ENCODE measurements at regions not wholly inside any gene's neighbourhood (a gene's known extent, or its start where the extent isn't known, plus 50 kb on each side); places are given as distances from the start of the nearest gene placed in this dataset.

GRCh38 chr10:128485701-128486235, 359.5 kb upstream of the MKI67 start:
- in situ Hi-C loops (cut with MboI; ENCODE audit: low sequenced_read_pairs): no loop called here

- in situ Hi-C loops (cut with MboI; ENCODE audit: low sequenced_read_pairs): no loop called here
Observed at GRCh38 chr10:128487517-128487916, 361.3 kb upstream of the MKI67 start.

- in situ Hi-C loops (cut with MboI; ENCODE audit: low sequenced_read_pairs): no loop called here
Observed at GRCh38 chr10:128489324-128490247, 363.4 kb upstream of the MKI67 start.

GRCh38 chr10:128491686-128492085, 365.5 kb upstream of the MKI67 start:
- in situ Hi-C loops (cut with MboI; ENCODE audit: low sequenced_read_pairs): no loop called here

GRCh38 chr10:128493811-128494210, 367.6 kb upstream of the MKI67 start:
- in situ Hi-C loops (cut with MboI; ENCODE audit: low sequenced_read_pairs): no loop called here

- in situ Hi-C loops (cut with MboI; ENCODE audit: low sequenced_read_pairs): no loop called here
Observed at GRCh38 chr10:128494665-128495064, 368.4 kb upstream of the MKI67 start.

GRCh38 chr10:128497660-128498377, 371.6 kb upstream of the MKI67 start:
- in situ Hi-C loops (cut with MboI; ENCODE audit: low sequenced_read_pairs): no loop called here

- in situ Hi-C loops (cut with MboI; ENCODE audit: low sequenced_read_pairs): no loop called here
Observed at GRCh38 chr10:128498378-128498730, 372.1 kb upstream of the MKI67 start.

GRCh38 chr10:128498746-128499145, 372.5 kb upstream of the MKI67 start:
- in situ Hi-C loops (cut with MboI; ENCODE audit: low sequenced_read_pairs): no loop called here

- in situ Hi-C loops (cut with MboI; ENCODE audit: low sequenced_read_pairs): no loop called here
Observed at GRCh38 chr10:128499486-128499885, 373.3 kb upstream of the MKI67 start.

GRCh38 chr10:128499956-128500355, 373.7 kb upstream of the MKI67 start:
- in situ Hi-C loops (cut with MboI; ENCODE audit: low sequenced_read_pairs): no loop called here

- in situ Hi-C loops (cut with MboI; ENCODE audit: low sequenced_read_pairs): no loop called here
Observed at GRCh38 chr10:128500642-128501041, 374.4 kb upstream of the MKI67 start.

GRCh38 chr10:128505346-128505745, 379.1 kb upstream of the MKI67 start:
- in situ Hi-C loops (cut with MboI; ENCODE audit: low sequenced_read_pairs): no loop called here

GRCh38 chr10:128506423-128506822, 380.2 kb upstream of the MKI67 start:
- in situ Hi-C loops (cut with MboI; ENCODE audit: low sequenced_read_pairs): no loop called here

GRCh38 chr10:128507066-128507465, 380.8 kb upstream of the MKI67 start:
- in situ Hi-C loops (cut with MboI; ENCODE audit: low sequenced_read_pairs): no loop called here

GRCh38 chr10:128511284-128511683, 385.1 kb upstream of the MKI67 start:
- in situ Hi-C loops (cut with MboI; ENCODE audit: low sequenced_read_pairs): no loop called here

GRCh38 chr10:128512767-128513166, 386.5 kb upstream of the MKI67 start:
- in situ Hi-C loops (cut with MboI; ENCODE audit: low sequenced_read_pairs): no loop called here

GRCh38 chr10:128514536-128514935, 388.3 kb upstream of the MKI67 start:
- in situ Hi-C loops (cut with MboI; ENCODE audit: low sequenced_read_pairs): no loop called here

- in situ Hi-C loops (cut with MboI; ENCODE audit: low sequenced_read_pairs): no loop called here
Observed at GRCh38 chr10:128516180-128516579, 390.0 kb upstream of the MKI67 start.

GRCh38 chr10:128517167-128517566, 390.9 kb upstream of the MKI67 start:
- in situ Hi-C loops (cut with MboI; ENCODE audit: low sequenced_read_pairs): no loop called here

GRCh38 chr10:128518000-128518399, 391.8 kb upstream of the MKI67 start:
- in situ Hi-C loops (cut with MboI; ENCODE audit: low sequenced_read_pairs): no loop called here

GRCh38 chr10:128519581-128519980, 393.4 kb upstream of the MKI67 start:
- in situ Hi-C loops (cut with MboI; ENCODE audit: low sequenced_read_pairs): no loop called here
